ENCODE measurements at regions not wholly inside any gene's neighbourhood (a gene's known extent, or its start where the extent isn't known, plus 50 kb on each side); places are given as distances from the start of the nearest gene placed in this dataset.

DNA sequence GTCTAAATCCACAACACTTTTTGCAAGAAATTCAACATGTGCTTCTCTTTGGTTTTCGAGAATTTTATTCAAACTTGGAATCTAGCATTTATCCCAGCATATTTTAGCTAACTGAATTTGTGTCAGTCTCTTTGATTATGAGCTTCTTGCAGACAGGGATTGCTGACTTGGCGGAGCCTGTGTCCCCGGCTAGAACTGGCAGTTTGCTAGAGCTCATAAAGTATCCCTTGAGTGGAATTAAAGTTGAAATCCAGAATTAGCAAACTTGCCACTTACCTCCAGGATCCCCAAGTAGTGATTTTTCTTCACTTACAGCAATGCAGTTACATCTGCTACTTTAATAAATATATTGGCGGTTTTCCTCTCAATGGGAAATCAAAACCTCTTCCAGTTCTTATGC, 306.9 kb downstream of the AACS start:
- TF ChIP-seq POLR2A (IDR thresholded peaks at IDR 0.05; ENCODE audit: extremely low read depth, insufficient read length) (no peak), MAX (IDR thresholded peaks at IDR 0.05; ENCODE audit: low read depth, low read length) (no peak)
- TF ChIP-seq, protein P1, sequence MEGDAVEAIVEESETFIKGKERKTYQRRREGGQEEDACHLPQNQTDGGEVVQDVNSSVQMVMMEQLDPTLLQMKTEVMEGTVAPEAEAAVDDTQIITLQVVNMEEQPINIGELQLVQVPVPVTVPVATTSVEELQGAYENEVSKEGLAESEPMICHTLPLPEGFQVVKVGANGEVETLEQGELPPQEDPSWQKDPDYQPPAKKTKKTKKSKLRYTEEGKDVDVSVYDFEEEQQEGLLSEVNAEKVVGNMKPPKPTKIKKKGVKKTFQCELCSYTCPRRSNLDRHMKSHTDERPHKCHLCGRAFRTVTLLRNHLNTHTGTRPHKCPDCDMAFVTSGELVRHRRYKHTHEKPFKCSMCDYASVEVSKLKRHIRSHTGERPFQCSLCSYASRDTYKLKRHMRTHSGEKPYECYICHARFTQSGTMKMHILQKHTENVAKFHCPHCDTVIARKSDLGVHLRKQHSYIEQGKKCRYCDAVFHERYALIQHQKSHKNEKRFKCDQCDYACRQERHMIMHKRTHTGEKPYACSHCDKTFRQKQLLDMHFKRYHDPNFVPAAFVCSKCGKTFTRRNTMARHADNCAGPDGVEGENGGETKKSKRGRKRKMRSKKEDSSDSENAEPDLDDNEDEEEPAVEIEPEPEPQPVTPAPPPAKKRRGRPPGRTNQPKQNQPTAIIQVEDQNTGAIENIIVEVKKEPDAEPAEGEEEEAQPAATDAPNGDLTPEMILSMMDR (IDR thresholded peaks at IDR 0.05; ENCODE audit: low read depth, low read length) = no peak
